Muscle layer of colon (tissue), 2 donors: ENCODE measurements at regions not wholly inside any gene's neighbourhood (a gene's known extent, or its start where the extent isn't known, plus 50 kb on each side); places are given as distances from the start of the nearest gene placed in this dataset.
"Not testable (repeated sequence)": the region's sequence is repeated elsewhere in the genome, so short reads cannot be mapped to it uniquely, and the experiment has no call there.

Source experiments
- H3K27ac ChIP-seq: one replicate; pipeline ENCODE4 v1.7.0; 2013; ENCODE audit warnings: low read depth, mild to moderate bottlenecking, low read length, moderate library complexity
- H3K27me3 ChIP-seq, 2 donors: one replicate each; pipeline ENCODE4 v1.7.0; 2013; ENCODE audit warnings: low read length in 2 of 2, mild to moderate bottlenecking in 2 of 2; ENCODE audit not compliant: insufficient read depth in 2 of 2, control insufficient read depth in 1 of 2
- H3K36me3 ChIP-seq: one replicate; pipeline ENCODE4 v1.7.0; 2013; ENCODE audit warnings: mild to moderate bottlenecking, low read length; ENCODE audit not compliant: insufficient read depth
- H3K4me1 ChIP-seq: one replicate; pipeline ENCODE4 v1.7.0; 2013; ENCODE audit warnings: mild to moderate bottlenecking, low read length; ENCODE audit not compliant: insufficient read depth
- H3K4me3 ChIP-seq, 2 donors: one replicate each; pipeline ENCODE4 v1.7.0; 2013; ENCODE audit warnings: low read length in 2 of 2, low read depth in 1 of 2, mild to moderate bottlenecking in 1 of 2, moderate library complexity in 1 of 2
- H3K9ac ChIP-seq: one replicate; pipeline ENCODE4 v1.7.0; 2013; ENCODE audit warnings: low read length
- H3K9me3 ChIP-seq: one replicate; pipeline ENCODE4 v1.7.0; 2013; ENCODE audit warnings: mild to moderate bottlenecking, low read length
- donor health status: abdominal sarcoma.
- donor health status: Adenocarcinoma of cecum.

- H3K36me3 ChIP-seq = no peaks in the 10 kb centered on the region
- H3K9ac ChIP-seq = no peak overlapping the region
- H3K4me1 ChIP-seq = no peaks in the 10 kb centered on the region
- no peaks in the 10 kb centered on the region for H3K27me3 ChIP-seq
- H3K27ac ChIP-seq = no peak overlapping the region
- H3K9me3 ChIP-seq = no peaks in the 10 kb centered on the region
- H3K4me3 ChIP-seq = no peak overlapping the region
Measured at GRCh38 chr5:169531631-169532030, 51.9 kb upstream of the SPDL1 start.

- H3K9me3 ChIP-seq = no peaks in the 10 kb centered on the region
- H3K4me3 ChIP-seq = no peak overlapping the region
- no peaks in the 10 kb centered on the region for H3K27me3 ChIP-seq
- H3K4me1 ChIP-seq = no peaks in the 10 kb centered on the region
- no peaks in the 10 kb centered on the region for H3K36me3 ChIP-seq
- H3K27ac ChIP-seq = no peak overlapping the region
- H3K9ac ChIP-seq = no peak overlapping the region
Measured at GRCh38 chr5:169527863-169528262, 55.7 kb upstream of the SPDL1 start.

- Histone ChIP-seq H3K36me3 (no peaks in the 10 kb centered on the region), H3K9ac (no peak overlapping the region), H3K27me3 (no peaks in the 10 kb centered on the region), H3K9me3 (no peaks in the 10 kb centered on the region), H3K4me1 (no peaks in the 10 kb centered on the region), H3K4me3 (no peak overlapping the region), H3K27ac (no peak overlapping the region)
Measured at GRCh38 chr5:169527066-169527465, 56.5 kb upstream of the SPDL1 start.

GRCh38 chr5:169522851-169523250, 60.7 kb upstream of the SPDL1 start:
- H3K4me1 ChIP-seq = no peaks in the 10 kb centered on the region
- H3K27me3 ChIP-seq = no peaks in the 10 kb centered on the region

GRCh38 chr5:169521366-169521983, 62.1 kb upstream of the SPDL1 start:
- Histone ChIP-seq H3K4me3 (no peak overlapping the region), H3K27me3 (no peaks in the 10 kb centered on the region), H3K27ac (no peak overlapping the region), H3K9ac (no peak overlapping the region), H3K36me3 (no peaks in the 10 kb centered on the region), H3K9me3 (no peaks in the 10 kb centered on the region), H3K4me1 (no peaks in the 10 kb centered on the region)

More at GRCh38 chr5:169522851-169523250, 60.7 kb upstream of the SPDL1 start:
- H3K9me3 ChIP-seq = no peaks in the 10 kb centered on the region
- H3K27ac ChIP-seq = no peak overlapping the region
- no peak overlapping the region for H3K4me3 ChIP-seq
- H3K36me3 ChIP-seq = no peaks in the 10 kb centered on the region
- no peak overlapping the region for H3K9ac ChIP-seq

- H3K4me3 ChIP-seq = no peak overlapping the region
- no peaks in the 10 kb centered on the region for H3K9me3 ChIP-seq
- no peaks in the 10 kb centered on the region for H3K36me3 ChIP-seq
- H3K4me1 ChIP-seq = no peaks in the 10 kb centered on the region
- H3K9ac ChIP-seq = no peak overlapping the region
- H3K27me3 ChIP-seq = no peaks in the 10 kb centered on the region
- H3K27ac ChIP-seq = no peak overlapping the region
Measured at GRCh38 chr5:169519358-169519757, 64.2 kb upstream of the SPDL1 start.

GRCh38 chr5:169518779-169519178, 64.8 kb upstream of the SPDL1 start:
- not testable (repeated sequence) for H3K9me3 ChIP-seq, H3K4me1 ChIP-seq, H3K27me3 ChIP-seq, H3K27ac ChIP-seq, H3K4me3 ChIP-seq, H3K36me3 ChIP-seq, H3K9ac ChIP-seq

GRCh38 chr5:169512385-169512784, 71.2 kb upstream of the SPDL1 start:
- Histone ChIP-seq H3K27ac (no peak overlapping the region), H3K9me3 (no peaks in the 10 kb centered on the region), H3K4me1 (no peaks in the 10 kb centered on the region), H3K4me3 (no peak overlapping the region), H3K9ac (no peak overlapping the region), H3K36me3 (no peaks in the 10 kb centered on the region), H3K27me3 (no peaks in the 10 kb centered on the region)

GRCh38 chr5:169511708-169512107, 71.9 kb upstream of the SPDL1 start:
- H3K27me3 ChIP-seq = no peaks in the 10 kb centered on the region
- H3K4me1 ChIP-seq = no peaks in the 10 kb centered on the region
- H3K9ac ChIP-seq = no peak overlapping the region
- H3K36me3 ChIP-seq = no peaks in the 10 kb centered on the region
- no peak overlapping the region for H3K27ac ChIP-seq
- no peak overlapping the region for H3K4me3 ChIP-seq
- H3K9me3 ChIP-seq = no peaks in the 10 kb centered on the region

GRCh38 chr5:169507051-169507450, 76.5 kb upstream of the SPDL1 start:
- no peaks in the 10 kb centered on the region for H3K27me3 ChIP-seq
- H3K36me3 ChIP-seq = no peaks in the 10 kb centered on the region
- no peaks in the 10 kb centered on the region for H3K4me1 ChIP-seq
- no peak overlapping the region for H3K27ac ChIP-seq
- H3K9me3 ChIP-seq = no peaks in the 10 kb centered on the region
- no peak overlapping the region for H3K4me3 ChIP-seq
- no peak overlapping the region for H3K9ac ChIP-seq

- Histone ChIP-seq H3K36me3 (no peaks in the 10 kb centered on the region), H3K4me1 (no peaks in the 10 kb centered on the region), H3K27me3 (no peaks in the 10 kb centered on the region), H3K9ac (no peak overlapping the region), H3K9me3 (no peaks in the 10 kb centered on the region), H3K4me3 (no peak overlapping the region), H3K27ac (no peak overlapping the region)
Measured at GRCh38 chr5:169503886-169504285, 79.7 kb upstream of the SPDL1 start.

GRCh38 chr5:169499990-169500505, 83.5 kb upstream of the SPDL1 start:
- Histone ChIP-seq H3K27ac (no peak overlapping the region), H3K9ac (no peak overlapping the region), H3K4me1 (peaks cover 5% of the 10 kb centered on the region), H3K27me3 (no peaks in the 10 kb centered on the region), H3K4me3 (no peak overlapping the region), H3K9me3 (no peaks in the 10 kb centered on the region), H3K36me3 (no peaks in the 10 kb centered on the region)
